Ovary (tissue), 7 donors: ENCODE measurements at regions not wholly inside any gene's neighbourhood (a gene's known extent, or its start where the extent isn't known, plus 50 kb on each side); places are given as distances from the start of the nearest gene placed in this dataset.
A peak's percentile ranks its signal among the peaks of the same experiment; 100 is the strongest.

Experiments
- DNase-seq, 5 donors: peaks; one replicate each; pipeline ENCODE4 v3.0.0-alpha.2; 2019 to 2020
- H3K27ac ChIP-seq, 2 donors: fragments of 200-600 bp; one replicate each; pipeline versions ENCODE4 v1.5.1 to v1.8.0; 2019 to 2022
- H3K27me3 ChIP-seq: fragments of 200-600 bp; one replicate; pipeline ENCODE4 v1.8.0; 2022
- H3K36me3 ChIP-seq: fragments of 200-600 bp; sonication (generic); one replicate; pipeline ENCODE4 v1.5.1; 2019
- H3K4me1 ChIP-seq: one replicate; pipeline ENCODE4 v1.8.1; 2013; ENCODE audit warnings: mild to moderate bottlenecking, moderate library complexity; ENCODE audit not compliant: insufficient read depth
- H3K4me3 ChIP-seq: fragments of 200-600 bp; sonication (generic); one replicate; pipeline ENCODE4 v1.5.1; 2017
- H3K9me3 ChIP-seq, 2 donors: fragments of 200-600 bp in 1 of 2; sonication (generic) in 1 of 2; one replicate each; pipeline versions ENCODE4 v1.5.1 to v1.8.1; 2013 to 2019; ENCODE audit warnings: mild to moderate bottlenecking in 1 of 2, moderate library complexity in 1 of 2
- EP300 ChIP-seq: sonication (generic); formaldehyde crosslinking; IDR thresholded peaks from one replicate; pipeline ENCODE4 v1.6.1; 2017; ENCODE audit warnings: antibody characterized with exemption
- POLR2A ChIP-seq: fragments of 450-650 bp; IDR thresholded peaks from one replicate; pipeline ENCODE4 v1.6.1; 2017; ENCODE audit warnings: antibody characterized with exemption, mild to moderate bottlenecking, moderate library complexity
- WGBS, 3 donors: extraction: QIAGEN DNeasy Blood & Tissue Kit in 1 of 3; methylation state at CpG; one replicate each; pipeline versions ENCODE4 v1.1.5 to v1.1.7; 2013 to 2017; 5-methylcytosine and 5-hydroxymethylcytosine counted together
- intact Hi-C, 4 donors: fragments of 100-400 bp; cut with DNase I; formaldehyde crosslinking; loops; one replicate each; pipeline versions ENCODE4 v1.11.0 to v1.15.1; 2022 to 2023
- TF ChIP-seq, protein P1 (sequence below), 3 donors: fragments of 450-650 bp in 2 of 3; fragments of 200-600 bp in 1 of 3; IDR thresholded peaks; one replicate each; pipeline versions ENCODE4 v1.5.1 to v1.8.0; 2016 to 2022; ENCODE audit warnings: antibody characterized with exemption in 3 of 3, mild to moderate bottlenecking in 1 of 3
- donor health status: DM: no; HTN: no; CAD: no; lungs with moderate emphysema.
- donor health status: DM: no; HTN: no; CAD: no.
- donor health status: Bipolar disorder and iron deficiency.
- donor health status: DM: no; HTN: no; CAD: no.
- donor health status: DM: yes; HTN: yes; CAD: no.

DNA sequence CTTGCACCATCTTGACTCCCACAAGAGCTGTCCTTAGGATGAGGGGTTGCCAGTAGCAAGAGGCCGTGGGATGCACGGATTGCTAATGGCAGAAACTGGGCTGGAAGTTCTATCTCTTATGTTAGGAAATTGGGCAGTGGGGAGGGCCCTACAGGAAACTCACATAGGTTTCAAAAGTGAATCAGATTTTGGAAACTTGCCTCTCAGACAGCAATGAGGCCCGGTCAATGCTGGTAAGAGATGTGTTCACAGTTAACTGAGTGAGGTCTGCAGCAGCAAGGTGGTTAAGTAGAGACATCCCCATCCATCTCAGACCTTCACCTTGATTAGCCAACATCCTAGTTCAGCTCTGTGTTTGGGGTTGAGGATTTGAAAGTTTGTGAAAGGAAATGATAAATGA lies 164.7 kb downstream of the ABCA8 start:
- 61 to 97% (median 88%) methylated on average over 3 of the region's 3 CpGs for WGBS, 3 donors
- peaks cover 32% of the 10 kb centered on the region for H3K4me1 ChIP-seq
- no peak overlapping the region for H3K4me3 ChIP-seq
- no peaks in the 10 kb centered on the region for H3K9me3 ChIP-seq
- DNase-seq, result no peak
- no peaks in the 10 kb centered on the region for H3K36me3 ChIP-seq
- no peaks in the 10 kb centered on the region for H3K27me3 ChIP-seq
- peak overlapping the region in 1 of 2 donors; percentile 76 for H3K27ac ChIP-seq
- intact Hi-C loops, result loop anchor here in 2 of 4 donors (5.0 to 10.0 kb wide), 2 partner anchors 114 to 177 kb away; no protein-coding TSS in a partner anchor
- TF ChIP-seq EP300 (no peak), POLR2A (no peak)
- TF ChIP-seq, protein P1, sequence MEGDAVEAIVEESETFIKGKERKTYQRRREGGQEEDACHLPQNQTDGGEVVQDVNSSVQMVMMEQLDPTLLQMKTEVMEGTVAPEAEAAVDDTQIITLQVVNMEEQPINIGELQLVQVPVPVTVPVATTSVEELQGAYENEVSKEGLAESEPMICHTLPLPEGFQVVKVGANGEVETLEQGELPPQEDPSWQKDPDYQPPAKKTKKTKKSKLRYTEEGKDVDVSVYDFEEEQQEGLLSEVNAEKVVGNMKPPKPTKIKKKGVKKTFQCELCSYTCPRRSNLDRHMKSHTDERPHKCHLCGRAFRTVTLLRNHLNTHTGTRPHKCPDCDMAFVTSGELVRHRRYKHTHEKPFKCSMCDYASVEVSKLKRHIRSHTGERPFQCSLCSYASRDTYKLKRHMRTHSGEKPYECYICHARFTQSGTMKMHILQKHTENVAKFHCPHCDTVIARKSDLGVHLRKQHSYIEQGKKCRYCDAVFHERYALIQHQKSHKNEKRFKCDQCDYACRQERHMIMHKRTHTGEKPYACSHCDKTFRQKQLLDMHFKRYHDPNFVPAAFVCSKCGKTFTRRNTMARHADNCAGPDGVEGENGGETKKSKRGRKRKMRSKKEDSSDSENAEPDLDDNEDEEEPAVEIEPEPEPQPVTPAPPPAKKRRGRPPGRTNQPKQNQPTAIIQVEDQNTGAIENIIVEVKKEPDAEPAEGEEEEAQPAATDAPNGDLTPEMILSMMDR (IDR thresholded peaks at IDR 0.05), result no peak

DNA sequence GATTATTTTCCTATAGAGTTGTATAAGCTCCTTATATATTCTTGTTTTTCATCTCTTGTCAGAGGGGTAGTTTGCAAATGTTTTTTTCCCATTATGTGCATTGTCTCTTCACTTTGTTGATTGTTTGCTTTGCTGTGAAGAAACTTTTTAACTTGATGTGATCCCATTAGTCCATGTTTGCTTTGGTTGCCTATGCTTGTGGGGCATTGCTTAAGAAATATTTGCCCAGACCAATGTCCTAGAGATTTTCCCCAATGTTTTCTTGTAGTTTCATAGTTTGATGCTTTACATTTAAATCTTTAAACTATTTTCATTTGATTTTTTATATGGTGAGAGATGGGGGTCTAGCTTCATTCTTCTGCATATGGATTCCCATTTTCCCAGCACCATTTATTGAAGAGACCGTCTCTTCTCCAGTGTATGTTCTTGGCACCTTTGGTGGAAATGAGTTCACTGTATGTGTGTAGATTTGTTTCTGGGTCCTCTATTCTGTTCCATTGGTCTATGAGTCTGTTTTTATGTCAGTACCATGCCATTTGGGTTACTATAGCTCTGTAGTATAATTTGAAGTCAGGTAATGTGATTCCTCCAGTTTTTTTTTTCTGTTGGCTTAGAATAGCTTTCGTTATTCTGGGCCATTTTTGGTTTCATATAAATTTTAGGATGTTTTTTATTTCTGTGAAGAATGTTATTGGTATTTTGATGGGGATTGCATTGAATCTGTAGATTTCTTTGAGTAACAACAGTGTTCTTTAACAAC lies 165.8 kb downstream of the ABCA8 start:
- Histone ChIP-seq H3K4me3 (no peak overlapping the region), H3K27me3 (no peaks in the 10 kb centered on the region), H3K36me3 (no peaks in the 10 kb centered on the region), H3K9me3 (no peaks in the 10 kb centered on the region), H3K4me1 (peaks cover 26% of the 10 kb centered on the region), H3K27ac (no peak overlapping the region)
- intact Hi-C loops, result loop anchor here in 1 of 4 donors (5.0 kb wide), 1 partner anchor 183 kb away; no protein-coding TSS in a partner anchor
- WGBS, 3 donors, result 94 to 97% (median 96%) methylated on average over 2 of the region's 2 CpGs
- DNase-seq, result no peak
- TF ChIP-seq POLR2A (no peak), EP300 (no peak)
- TF ChIP-seq, protein P1 (IDR thresholded peaks at IDR 0.05), result no peak

DNA sequence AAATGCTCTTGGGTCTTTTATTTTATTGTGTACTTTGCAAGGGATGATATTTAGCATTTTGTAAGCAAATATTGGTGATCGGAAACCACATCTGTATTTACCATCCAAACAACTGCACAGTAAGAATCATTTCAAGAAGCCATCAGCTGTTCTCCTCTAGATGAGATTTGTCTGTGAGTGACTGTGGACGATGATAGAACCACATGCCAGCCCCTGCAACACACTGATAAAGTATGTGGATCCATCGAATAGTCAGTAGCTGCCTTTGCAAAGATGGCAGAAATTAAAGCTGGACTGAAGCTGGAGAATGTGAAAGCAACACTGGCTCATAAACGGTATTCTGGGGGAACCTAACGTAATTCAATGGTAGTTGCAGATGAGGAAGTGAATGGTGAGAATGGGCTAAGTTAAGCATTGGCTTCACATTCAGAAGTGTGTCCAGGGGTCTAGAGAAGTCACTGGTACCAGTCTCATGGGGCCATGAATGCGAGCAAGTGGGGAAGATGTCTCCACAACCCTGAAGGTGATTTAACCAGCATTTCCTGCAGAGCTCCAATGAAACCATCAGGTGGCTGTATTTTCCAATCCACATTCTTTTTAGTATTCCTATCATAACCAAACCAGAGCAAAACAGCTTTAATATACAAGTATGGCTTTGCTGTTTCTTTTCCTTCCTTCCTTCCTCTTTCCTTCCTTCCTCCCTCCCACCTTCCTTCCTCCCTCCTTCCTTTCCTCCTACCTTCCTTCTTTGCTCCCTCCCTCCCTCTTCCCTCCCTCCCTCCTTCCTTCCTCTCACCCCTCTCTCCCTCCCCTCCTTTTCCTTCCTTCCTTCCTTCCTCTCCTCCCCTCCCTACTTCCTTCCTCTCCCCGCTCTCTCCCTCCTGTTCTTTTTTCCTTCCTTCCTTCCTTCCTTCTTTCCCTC lies 169.4 kb downstream of the ABCA8 start:
- intact Hi-C loops, result loop anchor here in 1 of 4 donors (5.0 kb wide), 1 partner anchor 186 kb away; no protein-coding TSS in a partner anchor
- no peak overlapping the region for H3K27ac ChIP-seq
- TF ChIP-seq POLR2A, result no peak
- WGBS, 3 donors, result 91 to 93% (median 91%) methylated on average over 7 of the region's 7 CpGs
- H3K36me3 ChIP-seq, result no peaks in the 10 kb centered on the region
- H3K4me1 ChIP-seq, result peaks cover 10% of the 10 kb centered on the region
- no peaks in the 10 kb centered on the region for H3K27me3 ChIP-seq
- no peak overlapping the region for H3K4me3 ChIP-seq
- DNase-seq, result no peak
- no peaks in the 10 kb centered on the region for H3K9me3 ChIP-seq

DNA sequence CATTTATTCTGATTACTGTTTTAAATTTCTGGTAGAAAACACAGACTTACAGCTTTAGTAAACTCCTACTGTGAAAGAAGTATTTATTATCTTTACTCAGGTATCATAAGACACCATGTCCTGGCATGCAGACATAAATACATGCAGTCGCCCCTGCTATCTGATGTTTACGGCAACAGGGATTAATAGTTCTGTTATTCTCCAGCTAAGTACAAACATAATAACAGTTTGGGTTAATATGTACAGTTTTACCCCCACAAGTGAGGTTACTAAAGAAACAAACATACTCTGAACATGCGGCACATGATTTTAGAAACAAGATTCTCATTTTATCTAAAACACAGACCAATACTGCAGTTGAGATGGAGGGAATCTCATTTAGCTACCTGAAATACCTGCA lies 170.8 kb downstream of the ABCA8 start:
- H3K9me3 ChIP-seq, result no peaks in the 10 kb centered on the region
- no peaks in the 10 kb centered on the region for H3K36me3 ChIP-seq
- intact Hi-C loops, result no loop called here
- no peak overlapping the region for H3K4me3 ChIP-seq
- DNase-seq, result no peak
- H3K27me3 ChIP-seq, result no peaks in the 10 kb centered on the region
- H3K4me1 ChIP-seq, result peaks cover 5% of the 10 kb centered on the region
- peak overlapping the region in 1 of 2 donors; percentile 39 for H3K27ac ChIP-seq
- TF ChIP-seq EP300, result no peak
- no peak for TF ChIP-seq POLR2A
- TF ChIP-seq, protein P1 (IDR thresholded peaks at IDR 0.05), result no peak
- WGBS, 3 donors, result 15 to 44% (median 24%) methylated on average over 3 of the region's 3 CpGs
